ENCODE measurements at regions not wholly inside any gene's neighbourhood (a gene's known extent, or its start where the extent isn't known, plus 50 kb on each side); places are given as distances from the start of the nearest gene placed in this dataset.
"Not testable (repeated sequence)": the region's sequence is repeated elsewhere in the genome, so short reads cannot be mapped to it uniquely, and the experiment has no call there.

- TF ChIP-seq CTCF (IDR thresholded peaks at IDR 0.05; ENCODE audit: insufficient read depth, low read length, poor library complexity, severe bottlenecking) = no peak
- H3K4me3 ChIP-seq (ENCODE audit: low read depth, low read length) = no peak overlapping the region
- no peaks in the 10 kb centered on the region for H3K27me3 ChIP-seq (ENCODE audit: control insufficient read depth, insufficient read depth, low read length)
- DNase-seq (ENCODE audit: low read depth) = no peak
- H3K36me3 ChIP-seq (ENCODE audit: control insufficient read depth, insufficient read depth, low read length) = no peaks in the 10 kb centered on the region
Measured at GRCh38 chrX:46117234-46117633, 428.0 kb downstream of the ZNF674 start.

GRCh38 chrX:46087310-46087709 lies 457.9 kb downstream of the ZNF674 start:
- H3K4me3 ChIP-seq (ENCODE audit: low read depth, low read length); DNase-seq (ENCODE audit: low read depth); H3K27me3 ChIP-seq (ENCODE audit: control insufficient read depth, insufficient read depth, low read length); H3K36me3 ChIP-seq (ENCODE audit: control insufficient read depth, insufficient read depth, low read length): not testable (repeated sequence)

- not testable (repeated sequence) for DNase-seq (ENCODE audit: low read depth); H3K36me3 ChIP-seq (ENCODE audit: control insufficient read depth, insufficient read depth, low read length); H3K4me3 ChIP-seq (ENCODE audit: low read depth, low read length); H3K27me3 ChIP-seq (ENCODE audit: control insufficient read depth, insufficient read depth, low read length)
Measured at GRCh38 chrX:46080121-46080520, 465.1 kb downstream of the ZNF674 start.

GRCh38 chrX:46072791-46073190 lies 472.4 kb downstream of the ZNF674 start:
- no peak for DNase-seq (ENCODE audit: low read depth)
- Histone ChIP-seq H3K27me3 (ENCODE audit: control insufficient read depth, insufficient read depth, low read length) (no peaks in the 10 kb centered on the region), H3K4me3 (ENCODE audit: low read depth, low read length) (no peak overlapping the region), H3K36me3 (ENCODE audit: control insufficient read depth, insufficient read depth, low read length) (no peaks in the 10 kb centered on the region)
- TF ChIP-seq CTCF (IDR thresholded peaks at IDR 0.05; ENCODE audit: insufficient read depth, low read length, poor library complexity, severe bottlenecking) = no peak

- Histone ChIP-seq H3K27me3 (ENCODE audit: control insufficient read depth, insufficient read depth, low read length) (no peaks in the 10 kb centered on the region), H3K4me3 (ENCODE audit: low read depth, low read length) (no peak overlapping the region), H3K36me3 (ENCODE audit: control insufficient read depth, insufficient read depth, low read length) (no peaks in the 10 kb centered on the region)
- no peak for DNase-seq (ENCODE audit: low read depth)
- no peak for TF ChIP-seq CTCF (IDR thresholded peaks at IDR 0.05; ENCODE audit: insufficient read depth, low read length, poor library complexity, severe bottlenecking)
Measured at GRCh38 chrX:46072372-46072771, 472.8 kb downstream of the ZNF674 start.

GRCh38 chrX:46070421-46070820 lies 474.8 kb downstream of the ZNF674 start:
- no peak for DNase-seq (ENCODE audit: low read depth)
- Histone ChIP-seq H3K36me3 (ENCODE audit: control insufficient read depth, insufficient read depth, low read length) (no peaks in the 10 kb centered on the region), H3K27me3 (ENCODE audit: control insufficient read depth, insufficient read depth, low read length) (no peaks in the 10 kb centered on the region), H3K4me3 (ENCODE audit: low read depth, low read length) (no peak overlapping the region)
- TF ChIP-seq CTCF (IDR thresholded peaks at IDR 0.05; ENCODE audit: insufficient read depth, low read length, poor library complexity, severe bottlenecking) = no peak

GRCh38 chrX:46059316-46059715 lies 485.9 kb downstream of the ZNF674 start:
- no peak for TF ChIP-seq CTCF (IDR thresholded peaks at IDR 0.05; ENCODE audit: insufficient read depth, low read length, poor library complexity, severe bottlenecking)
- Histone ChIP-seq H3K36me3 (ENCODE audit: control insufficient read depth, insufficient read depth, low read length) (no peaks in the 10 kb centered on the region), H3K27me3 (ENCODE audit: control insufficient read depth, insufficient read depth, low read length) (no peaks in the 10 kb centered on the region), H3K4me3 (ENCODE audit: low read depth, low read length) (no peak overlapping the region)
- no peak for DNase-seq (ENCODE audit: low read depth)

All from kidney epithelial cell (primary cell).